ENCODE measurements at regions not wholly inside any gene's neighbourhood (a gene's known extent, or its start where the extent isn't known, plus 50 kb on each side); places are given as distances from the start of the nearest gene placed in this dataset.

GRCh38 chrY:21266751-21267150, 244.4 kb upstream of the RBMY1B start:
- no peak for DNase-seq (ENCODE audit: low read depth in 2 of 2)

- no peak for DNase-seq (ENCODE audit: low read depth in 2 of 2)
Observed at GRCh38 chrY:21267164-21267563, 244.0 kb upstream of the RBMY1B start.

- no peak for DNase-seq (ENCODE audit: low read depth in 2 of 2)
Observed at GRCh38 chrY:21287769-21288168, 223.4 kb upstream of the RBMY1B start.

- DNase-seq (ENCODE audit: low read depth in 2 of 2) = no peak
Observed at GRCh38 chrY:21288908-21289307, 222.2 kb upstream of the RBMY1B start.

GRCh38 chrY:21295206-21295605, 215.9 kb upstream of the RBMY1B start:
- DNase-seq (ENCODE audit: low read depth in 2 of 2) = no peak

- DNase-seq (ENCODE audit: low read depth in 2 of 2) = no peak
Observed at GRCh38 chrY:21302278-21302677, 208.9 kb upstream of the RBMY1B start.

- DNase-seq (ENCODE audit: low read depth in 2 of 2) = no peak
Observed at GRCh38 chrY:21315366-21315765, 195.8 kb upstream of the RBMY1B start.
